KOPT-K1 (cell line): ENCODE measurements at regions not wholly inside any gene's neighbourhood (a gene's known extent, or its start where the extent isn't known, plus 50 kb on each side); places are given as distances from the start of the nearest gene placed in this dataset.

ENCODE experiments used
- H3K27ac ChIP-seq: fragments of 200-600 bp; sonication (generic); 2 replicates; pipeline ENCODE4 v1.5.1; 2016; ENCODE audit warnings: antibody characterized with exemption, mild to moderate bottlenecking, low read depth, low read length; ENCODE audit not compliant: poor library complexity, severe bottlenecking
- H3K36me3 ChIP-seq: fragments of 200-600 bp; sonication (generic); 2 replicates; pipeline ENCODE4 v1.5.1; 2017; ENCODE audit warnings: antibody characterized with exemption, mild to moderate bottlenecking, low read length, moderate library complexity; ENCODE audit not compliant: insufficient read depth
- H3K9me3 ChIP-seq: fragments of 200-600 bp; sonication (generic); 2 replicates; pipeline ENCODE4 v1.5.1; 2017; ENCODE audit warnings: antibody characterized with exemption, low read length, mild to moderate bottlenecking; ENCODE audit not compliant: insufficient read depth, poor library complexity, severe bottlenecking

DNA sequence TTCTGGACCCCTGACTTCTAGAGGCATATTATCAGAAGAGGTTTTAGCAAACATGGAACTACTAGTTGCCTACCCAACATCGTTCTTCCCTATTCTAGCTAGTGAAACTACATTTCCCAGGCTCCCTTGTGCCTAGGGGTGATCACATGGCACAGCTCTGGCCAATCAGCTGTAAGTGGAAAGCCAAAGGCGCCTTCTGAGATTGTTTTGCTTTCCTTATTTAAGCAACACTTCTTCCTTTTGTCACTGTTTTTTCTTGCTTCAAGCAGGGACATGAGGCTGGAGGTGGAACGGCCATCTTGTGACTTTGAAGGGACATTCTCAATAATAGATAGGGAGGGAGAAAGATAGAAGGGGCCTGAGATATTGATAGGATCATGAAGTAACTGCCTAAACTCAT, 136.7 kb downstream of the ZNF664 start:
- Histone ChIP-seq H3K9me3 (peaks cover 5% of the 10 kb centered on the region), H3K27ac (no peak overlapping the region), H3K36me3 (no peaks in the 10 kb centered on the region)

DNA sequence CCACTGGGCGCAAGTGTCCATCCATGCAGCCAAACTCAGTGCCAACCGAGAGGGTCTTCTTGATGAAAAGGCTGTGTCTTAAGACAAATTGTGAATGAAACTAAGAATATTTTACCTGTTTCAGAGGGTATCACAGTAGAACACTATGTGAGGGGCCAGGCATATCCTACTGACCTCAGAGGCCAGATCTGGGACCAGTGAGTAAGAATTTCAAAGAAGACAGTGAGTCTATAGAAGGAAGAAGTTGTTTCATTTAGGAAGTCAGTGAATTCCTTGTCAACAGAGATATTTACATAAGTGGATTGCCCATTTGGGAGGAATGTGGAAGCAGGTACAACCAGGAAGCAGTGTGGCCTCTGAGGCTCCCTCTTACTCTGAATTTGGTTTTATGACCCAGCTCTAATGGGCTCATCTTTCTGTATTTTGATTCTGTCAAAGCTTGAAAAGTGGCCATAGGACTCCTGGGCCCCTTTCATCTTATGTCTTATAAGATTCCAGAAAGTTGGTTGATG, 137.4 kb downstream of the ZNF664 start:
- peaks cover 5% of the 10 kb centered on the region for H3K9me3 ChIP-seq

DNA sequence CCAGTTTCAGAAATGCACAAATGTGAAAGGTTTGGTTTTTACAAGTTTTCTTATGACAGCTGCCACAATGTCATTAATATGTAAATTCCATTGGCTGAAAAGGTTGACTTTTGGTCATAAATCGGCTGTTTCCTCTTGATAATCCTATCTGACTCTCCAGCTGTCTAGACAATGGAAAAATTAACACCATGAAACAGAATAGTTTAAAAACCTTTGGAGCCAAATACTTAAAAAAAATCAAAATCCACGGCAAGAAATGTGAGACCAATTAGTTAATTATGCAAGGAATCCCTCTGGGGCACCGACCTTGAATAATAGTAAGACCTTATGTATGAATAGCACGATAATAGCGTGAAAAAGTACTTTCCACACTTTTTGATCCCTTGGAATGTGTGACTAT, 138.0 kb downstream of the ZNF664 start:
- Histone ChIP-seq H3K27ac (no peak overlapping the region), H3K9me3 (peaks cover 5% of the 10 kb centered on the region)

More for the DNA sequence above, 137.4 kb downstream of the ZNF664 start:
- Histone ChIP-seq H3K27ac (no peak overlapping the region), H3K36me3 (no peaks in the 10 kb centered on the region)

DNA sequence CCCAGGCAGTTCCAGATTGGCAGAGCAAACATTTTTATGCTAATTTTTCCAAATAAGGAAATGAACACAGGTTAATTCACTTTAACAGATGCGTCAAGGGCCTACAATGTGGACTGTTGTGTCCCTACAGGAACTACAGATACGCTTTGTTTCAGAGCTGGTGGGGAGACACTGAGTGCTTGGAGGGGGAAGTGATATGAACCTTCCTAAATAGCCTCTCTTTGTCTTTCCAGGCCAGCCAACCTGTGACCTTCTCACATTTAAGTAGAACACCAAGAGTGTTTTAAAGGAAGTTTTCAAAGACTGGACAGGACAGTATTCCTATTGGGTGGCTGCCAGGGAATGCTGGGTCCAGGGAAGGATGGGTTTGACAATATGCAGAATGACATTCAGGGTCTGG, 141.3 kb downstream of the ZNF664 start:
- Histone ChIP-seq H3K36me3 (no peaks in the 10 kb centered on the region), H3K9me3 (no peaks in the 10 kb centered on the region)

More for the DNA sequence above, 138.0 kb downstream of the ZNF664 start:
- H3K36me3 ChIP-seq: no peaks in the 10 kb centered on the region

DNA sequence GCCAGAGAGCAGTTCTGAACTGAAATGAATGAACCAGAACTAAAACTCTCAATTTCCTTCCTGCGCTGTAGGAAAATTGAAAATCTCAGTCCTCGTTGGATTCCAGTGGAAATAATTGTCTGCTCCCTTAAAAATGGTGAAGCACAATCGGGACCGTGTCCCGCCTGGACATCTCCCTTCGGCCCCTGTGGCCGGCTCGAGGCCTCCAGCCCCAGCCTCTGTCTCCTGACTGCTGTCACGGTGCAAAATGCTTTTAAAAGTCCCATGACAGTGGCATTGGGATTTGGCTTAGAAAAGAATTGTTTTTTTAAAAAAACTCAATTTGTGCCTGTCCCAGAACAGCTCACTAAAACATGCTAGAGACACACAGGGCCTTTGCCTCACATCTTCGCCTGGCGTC, 142.5 kb downstream of the ZNF664 start:
- H3K9me3 ChIP-seq: no peaks in the 10 kb centered on the region
- no peaks in the 10 kb centered on the region for H3K36me3 ChIP-seq
- H3K27ac ChIP-seq: no peak overlapping the region

More for the DNA sequence above, 141.3 kb downstream of the ZNF664 start:
- H3K27ac ChIP-seq: no peak overlapping the region

DNA sequence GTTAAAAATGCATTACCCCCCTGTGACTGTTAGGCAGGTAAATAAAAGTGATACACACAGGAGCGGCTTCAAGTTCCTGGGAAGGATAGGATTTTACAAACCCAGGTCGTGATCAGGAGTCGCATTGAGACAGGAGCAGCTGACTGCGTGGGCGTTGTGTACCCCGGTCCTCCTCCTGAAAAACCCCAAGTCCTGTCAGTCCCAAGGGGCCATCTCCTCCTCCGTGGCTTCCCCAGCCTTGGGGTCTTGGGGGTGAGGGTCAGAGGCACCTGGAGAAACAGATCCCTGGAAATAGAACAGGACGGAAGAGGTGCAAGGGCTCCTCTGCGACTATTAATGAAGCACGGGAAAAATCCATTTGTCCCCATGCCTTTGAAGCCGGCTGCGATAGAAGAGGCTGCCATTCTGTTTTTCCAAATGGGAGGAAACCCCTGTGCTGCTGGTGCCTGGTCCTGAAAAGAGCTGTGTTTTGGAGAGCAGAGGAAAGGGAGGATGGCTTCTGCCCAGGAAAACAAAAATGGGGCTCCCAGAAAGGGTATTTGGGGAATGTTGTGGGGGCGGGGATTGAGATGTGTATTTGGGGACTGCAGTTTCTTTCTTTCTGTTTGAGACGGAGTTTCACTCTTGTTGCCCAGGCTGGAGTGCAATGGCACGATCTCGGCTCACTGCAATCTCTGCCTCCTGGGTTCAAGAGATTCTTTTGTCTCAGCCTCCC, 143.1 kb downstream of the ZNF664 start:
- Histone ChIP-seq H3K27ac (no peak overlapping the region), H3K36me3 (no peaks in the 10 kb centered on the region), H3K9me3 (no peaks in the 10 kb centered on the region)

DNA sequence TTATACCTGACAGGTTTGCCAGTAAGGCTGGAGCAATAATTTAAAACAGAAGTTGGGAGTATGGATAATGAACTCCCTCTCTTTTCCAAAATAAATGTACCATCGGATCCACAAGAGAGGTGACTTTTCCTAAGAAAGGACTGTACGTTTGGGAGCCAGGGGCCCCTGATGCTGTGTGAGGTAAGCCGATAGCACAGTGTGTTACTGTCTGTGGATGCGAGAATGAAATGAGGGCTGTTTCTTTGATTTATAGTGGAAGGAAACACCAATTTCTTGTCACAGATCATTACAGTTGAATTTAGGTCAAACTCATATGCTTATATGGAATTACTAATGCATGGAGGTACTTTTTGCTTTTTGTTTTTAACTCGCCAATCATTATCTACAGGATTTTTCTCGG, 147.7 kb downstream of the ZNF664 start:
- H3K27ac ChIP-seq: no peak overlapping the region
- H3K36me3 ChIP-seq: no peaks in the 10 kb centered on the region
- no peaks in the 10 kb centered on the region for H3K9me3 ChIP-seq

DNA sequence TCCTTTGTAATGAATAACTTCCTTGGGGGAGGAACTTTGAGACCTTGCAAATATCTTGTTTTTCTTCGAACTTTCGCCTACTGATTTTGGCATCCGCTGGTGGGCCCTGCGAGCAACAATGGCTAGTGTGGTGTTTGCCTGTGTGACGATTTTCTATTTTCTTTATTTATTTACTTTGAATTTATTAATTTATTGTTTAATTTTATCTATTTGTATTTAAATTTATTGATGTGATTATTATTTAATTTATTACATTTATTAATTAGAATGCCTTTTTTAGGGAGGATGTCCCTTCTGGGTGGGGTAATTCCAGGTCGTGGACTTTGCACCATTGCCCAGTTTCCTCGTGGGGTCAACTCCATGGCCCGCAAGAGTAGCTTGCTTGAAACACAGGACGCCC, 149.7 kb downstream of the ZNF664 start:
- H3K27ac ChIP-seq: no peak overlapping the region
- no peaks in the 10 kb centered on the region for H3K9me3 ChIP-seq
- no peaks in the 10 kb centered on the region for H3K36me3 ChIP-seq

DNA sequence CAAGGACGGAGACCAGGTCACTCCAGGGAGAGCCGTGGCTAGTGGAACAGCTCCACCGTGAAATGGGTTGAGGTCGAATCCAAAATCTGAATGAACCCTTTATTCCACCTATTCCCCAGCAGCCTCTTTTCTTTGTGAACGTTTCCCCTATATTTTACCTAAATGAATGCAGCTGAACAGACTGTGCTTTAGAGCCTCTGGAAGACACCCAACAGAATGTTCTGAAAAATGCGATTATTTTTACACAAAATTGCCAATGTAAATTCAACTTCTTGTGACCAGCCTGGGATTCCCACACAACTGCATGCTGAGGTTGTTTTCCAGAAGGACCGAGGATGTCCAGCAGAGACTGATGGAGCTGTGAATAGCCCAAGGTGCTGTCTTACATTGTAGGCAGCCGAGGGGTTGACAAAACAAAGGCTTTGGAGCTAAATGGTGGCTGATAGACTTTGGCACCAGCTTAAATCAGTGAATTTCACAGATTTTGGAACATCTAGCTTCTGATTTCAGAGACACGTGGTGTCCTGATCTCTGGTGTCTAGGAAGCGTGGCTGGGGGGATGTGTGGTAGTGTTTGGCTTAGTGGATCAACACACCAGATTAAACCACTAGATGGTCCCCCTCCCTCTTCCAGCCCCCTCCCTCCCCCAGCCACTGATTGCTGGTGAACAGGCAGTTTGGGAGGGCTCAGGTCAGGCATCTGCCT, 150.4 kb downstream of the ZNF664 start:
- Histone ChIP-seq H3K27ac (no peak overlapping the region), H3K9me3 (no peaks in the 10 kb centered on the region), H3K36me3 (no peaks in the 10 kb centered on the region)

DNA sequence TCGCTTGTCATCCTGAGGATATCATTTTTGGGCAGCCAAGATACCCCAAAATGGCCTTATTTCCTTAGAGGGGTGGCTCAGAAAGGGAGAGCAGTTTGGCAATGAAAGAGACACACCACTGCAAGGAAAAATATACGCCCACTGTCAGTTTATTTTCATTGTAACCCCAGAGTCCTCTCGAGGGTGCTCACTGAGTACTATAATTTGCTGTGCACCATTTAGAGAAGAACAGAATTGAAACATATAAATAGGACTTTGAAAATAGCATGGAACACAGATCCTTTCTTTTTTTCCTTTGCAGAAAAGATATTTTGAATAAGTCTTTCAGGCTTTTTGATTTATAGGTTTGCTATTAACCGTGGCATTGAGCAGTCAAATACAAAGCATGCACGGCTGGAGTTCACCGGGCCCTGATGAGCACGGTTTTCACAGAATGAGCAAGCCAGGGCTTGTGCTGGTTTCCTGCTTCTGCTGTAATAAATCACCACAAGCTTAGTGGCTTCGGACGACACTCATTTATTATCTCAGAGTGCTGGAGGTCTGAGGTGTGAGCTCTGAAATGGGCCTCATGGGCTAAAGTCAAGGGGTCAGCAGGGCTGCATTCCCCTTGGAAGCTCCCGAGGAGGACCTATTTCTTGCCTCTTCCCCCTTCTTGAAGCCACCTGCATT, 152.3 kb downstream of the ZNF664 start:
- Histone ChIP-seq H3K9me3 (no peaks in the 10 kb centered on the region), H3K36me3 (no peaks in the 10 kb centered on the region), H3K27ac (no peak overlapping the region)

DNA sequence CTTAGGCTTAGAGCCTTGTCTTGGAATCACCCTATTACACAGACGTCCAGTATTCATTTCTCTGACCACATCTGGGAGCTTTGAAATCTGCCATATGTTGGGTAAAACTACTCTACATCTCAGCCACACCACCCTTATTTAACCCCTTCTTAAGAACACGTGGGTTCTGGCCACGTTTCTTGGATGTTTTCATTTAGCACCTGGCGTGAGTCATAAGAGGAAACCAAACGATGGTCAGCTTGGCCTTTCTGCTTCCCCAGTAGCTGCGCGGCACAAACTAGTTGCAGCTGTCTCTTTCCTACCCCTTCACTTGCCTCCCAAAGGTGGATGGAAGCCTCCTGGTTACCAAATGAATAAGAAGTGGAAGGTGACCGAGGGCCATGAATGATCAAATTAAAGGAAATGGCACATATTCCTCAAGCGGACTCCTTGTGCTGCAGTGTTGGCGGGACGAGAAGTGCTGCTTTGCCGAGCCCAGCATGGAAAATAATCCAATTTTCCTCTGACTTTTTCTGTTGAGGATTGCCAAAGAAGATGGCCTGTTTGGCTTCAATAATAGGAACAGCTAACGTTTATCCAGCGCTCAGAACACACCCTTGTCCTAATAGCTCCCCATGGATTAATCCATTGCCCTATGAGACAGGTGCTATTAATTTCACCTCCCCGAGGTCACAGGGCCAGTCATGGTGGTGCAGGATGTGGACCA, 154.1 kb downstream of the ZNF664 start:
- H3K36me3 ChIP-seq: no peaks in the 10 kb centered on the region
- no peak overlapping the region for H3K27ac ChIP-seq
- H3K9me3 ChIP-seq: no peaks in the 10 kb centered on the region

DNA sequence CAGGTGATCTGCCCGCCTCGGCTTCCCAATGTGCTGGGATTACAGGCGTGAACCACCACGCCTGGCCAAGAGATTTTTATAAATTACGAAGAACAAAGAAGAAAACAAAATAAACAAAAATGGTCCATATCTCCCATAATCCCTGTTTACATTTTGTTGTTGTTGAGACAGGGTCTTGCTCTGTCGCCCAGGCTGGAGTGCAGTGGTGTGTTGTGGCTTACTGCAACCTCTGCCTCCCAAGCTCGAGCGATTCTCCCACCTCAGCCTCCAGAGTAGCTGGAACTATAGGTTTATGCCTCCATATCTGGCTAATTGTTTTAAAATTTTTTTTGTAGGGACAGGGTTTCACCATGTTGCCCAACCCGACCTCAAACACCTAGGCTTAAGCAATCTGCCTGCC, 156.1 kb downstream of the ZNF664 start:
- no peaks in the 10 kb centered on the region for H3K36me3 ChIP-seq
- no peak overlapping the region for H3K27ac ChIP-seq

DNA sequence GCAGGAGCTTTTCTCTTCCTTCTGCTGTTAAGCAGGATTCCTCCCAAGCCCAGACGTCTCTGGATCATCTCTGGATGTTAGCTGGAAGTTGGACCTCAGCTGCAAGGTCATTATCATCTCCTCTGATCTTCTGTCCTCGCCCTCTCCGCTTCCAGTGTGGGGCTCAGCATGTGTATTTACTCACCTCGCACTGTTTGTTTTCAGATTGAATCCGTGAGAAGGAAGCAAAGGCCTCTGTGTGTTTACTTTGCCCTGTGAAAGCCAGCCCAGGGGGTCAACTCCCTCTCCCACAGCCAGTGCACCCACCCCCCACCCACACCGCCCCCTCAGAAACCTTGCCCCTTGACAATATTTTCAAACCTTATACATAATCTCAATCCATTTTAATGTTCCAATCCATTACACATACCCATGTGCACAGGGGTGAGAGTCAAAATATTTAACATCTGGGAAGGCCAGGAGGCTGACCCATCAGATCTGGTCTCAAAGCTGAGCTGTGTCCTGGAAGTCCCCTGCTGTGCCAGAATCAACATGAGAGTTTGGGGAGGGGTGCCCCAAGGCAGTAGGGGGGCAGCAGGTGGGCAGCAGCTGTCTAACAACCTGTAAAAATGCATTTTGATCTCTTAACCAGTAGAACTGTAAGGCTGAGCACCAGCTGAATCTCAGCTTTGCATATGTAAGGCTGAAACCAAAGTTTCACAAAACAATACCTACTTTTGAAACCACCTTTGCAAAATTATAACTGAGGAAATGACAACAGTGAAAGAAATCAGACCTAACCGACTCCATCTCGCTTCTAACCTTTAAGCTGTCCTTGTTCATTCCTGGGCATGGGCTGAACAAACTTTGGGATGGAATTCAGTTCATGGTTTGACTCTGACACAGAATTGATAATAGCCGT, 157.9 kb downstream of the ZNF664 start:
- Histone ChIP-seq H3K27ac (no peak overlapping the region), H3K9me3 (no peaks in the 10 kb centered on the region), H3K36me3 (no peaks in the 10 kb centered on the region)

More for the DNA sequence above, 156.1 kb downstream of the ZNF664 start:
- H3K9me3 ChIP-seq: no peaks in the 10 kb centered on the region

DNA sequence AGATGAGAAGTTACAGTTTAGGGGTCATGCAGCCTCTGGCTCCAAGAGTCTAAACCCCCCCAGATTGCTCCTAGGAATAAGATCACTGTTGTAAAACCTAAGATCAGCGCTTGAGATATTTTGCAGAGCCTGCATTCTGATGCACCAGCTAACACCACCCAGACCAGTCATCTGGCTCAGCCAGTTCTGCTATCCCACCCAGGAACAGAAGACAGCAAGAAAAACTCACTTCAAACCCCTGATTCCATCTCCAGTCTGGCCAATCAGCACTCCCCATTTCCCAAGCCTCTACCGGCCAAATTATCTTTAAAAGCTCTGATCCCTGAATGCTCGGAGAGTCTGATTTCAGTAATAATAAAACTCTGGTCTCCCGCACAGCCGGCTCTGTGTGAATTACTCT, 158.6 kb downstream of the ZNF664 start:
- H3K9me3 ChIP-seq: peaks cover under 1% of the 10 kb centered on the region
- no peak overlapping the region for H3K27ac ChIP-seq
- H3K36me3 ChIP-seq: no peaks in the 10 kb centered on the region
